ENCODE measurements at regions not wholly inside any gene's neighbourhood (a gene's known extent, or its start where the extent isn't known, plus 50 kb on each side); places are given as distances from the start of the nearest gene placed in this dataset.

DNA sequence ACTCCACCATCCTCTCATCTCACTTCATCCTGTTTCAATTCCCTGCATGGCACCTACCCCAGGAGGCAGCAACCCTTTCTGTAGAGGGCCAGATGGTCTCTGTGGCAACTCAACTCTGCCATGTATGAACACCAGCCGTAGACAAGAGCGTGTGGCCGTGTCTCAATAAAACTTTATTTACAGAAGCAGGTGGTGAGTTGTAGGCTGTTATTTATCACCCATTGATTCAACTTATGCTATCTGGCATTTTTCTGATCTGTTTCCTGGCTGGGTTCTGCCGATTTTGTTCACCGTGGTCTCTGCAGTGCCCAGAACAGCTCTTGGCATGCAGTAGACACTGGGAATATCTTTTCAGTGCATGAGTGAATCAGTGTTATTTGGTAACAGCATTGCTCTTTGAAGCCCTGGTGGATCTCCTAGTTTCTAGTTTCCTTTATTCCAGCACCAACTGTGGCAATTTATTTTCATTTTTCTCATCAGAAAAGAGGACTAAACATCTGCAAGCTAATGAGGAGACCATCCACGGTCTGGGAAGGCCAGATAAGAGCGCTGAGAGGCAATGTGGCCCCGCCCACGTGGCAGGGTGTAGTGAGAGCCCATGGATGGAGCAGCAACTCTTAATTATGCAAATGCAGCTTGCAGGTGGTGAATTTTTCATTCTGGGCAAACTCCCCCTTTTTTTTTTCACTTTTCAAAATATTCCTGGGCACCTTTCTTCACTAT, 77.9 kb downstream of the CTSL start (continued):
- TF ChIP-seq TFAM (CRISPR knock-in tag; conservative IDR thresholded peaks at IDR 0.05) (no peak), HNRNPH1 (optimal IDR thresholded peaks at IDR 0.05; ENCODE audit: low read depth, low read length) (no peak), MCM7 (IDR thresholded peaks at IDR 0.05) (no peak), NBN (IDR thresholded peaks at IDR 0.05; ENCODE audit: low read depth) (no peak), JUNB (CRISPR knock-in tag; conservative IDR thresholded peaks at IDR 0.05) (no peak), NELFE (IDR thresholded peaks at IDR 0.05; ENCODE audit: insufficient read depth, insufficient read length) (no peak), ZNF830 (CRISPR knock-in tag; IDR thresholded peaks at IDR 0.05) (no peak), GTF2E2 (tag; IDR thresholded peaks at IDR 0.05) (no peak), ZNF263 (CRISPR knock-in tag; IDR thresholded peaks at IDR 0.05; ENCODE audit: borderline replicate concordance) (no peak), RNF2 (IDR thresholded peaks at IDR 0.05) (peak; percentile 40; the same call in 1 of the 2 replicates), CBX5 (IDR thresholded peaks at IDR 0.05; ENCODE audit: borderline replicate concordance, low read depth) (no peak)
- TF ChIP-seq, protein P1, sequence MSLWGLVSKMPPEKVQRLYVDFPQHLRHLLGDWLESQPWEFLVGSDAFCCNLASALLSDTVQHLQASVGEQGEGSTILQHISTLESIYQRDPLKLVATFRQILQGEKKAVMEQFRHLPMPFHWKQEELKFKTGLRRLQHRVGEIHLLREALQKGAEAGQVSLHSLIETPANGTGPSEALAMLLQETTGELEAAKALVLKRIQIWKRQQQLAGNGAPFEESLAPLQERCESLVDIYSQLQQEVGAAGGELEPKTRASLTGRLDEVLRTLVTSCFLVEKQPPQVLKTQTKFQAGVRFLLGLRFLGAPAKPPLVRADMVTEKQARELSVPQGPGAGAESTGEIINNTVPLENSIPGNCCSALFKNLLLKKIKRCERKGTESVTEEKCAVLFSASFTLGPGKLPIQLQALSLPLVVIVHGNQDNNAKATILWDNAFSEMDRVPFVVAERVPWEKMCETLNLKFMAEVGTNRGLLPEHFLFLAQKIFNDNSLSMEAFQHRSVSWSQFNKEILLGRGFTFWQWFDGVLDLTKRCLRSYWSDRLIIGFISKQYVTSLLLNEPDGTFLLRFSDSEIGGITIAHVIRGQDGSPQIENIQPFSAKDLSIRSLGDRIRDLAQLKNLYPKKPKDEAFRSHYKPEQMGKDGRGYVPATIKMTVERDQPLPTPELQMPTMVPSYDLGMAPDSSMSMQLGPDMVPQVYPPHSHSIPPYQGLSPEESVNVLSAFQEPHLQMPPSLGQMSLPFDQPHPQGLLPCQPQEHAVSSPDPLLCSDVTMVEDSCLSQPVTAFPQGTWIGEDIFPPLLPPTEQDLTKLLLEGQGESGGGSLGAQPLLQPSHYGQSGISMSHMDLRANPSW (CRISPR knock-in tag; IDR thresholded peaks at IDR 0.05): no peak
- TF ChIP-seq, protein P2, sequence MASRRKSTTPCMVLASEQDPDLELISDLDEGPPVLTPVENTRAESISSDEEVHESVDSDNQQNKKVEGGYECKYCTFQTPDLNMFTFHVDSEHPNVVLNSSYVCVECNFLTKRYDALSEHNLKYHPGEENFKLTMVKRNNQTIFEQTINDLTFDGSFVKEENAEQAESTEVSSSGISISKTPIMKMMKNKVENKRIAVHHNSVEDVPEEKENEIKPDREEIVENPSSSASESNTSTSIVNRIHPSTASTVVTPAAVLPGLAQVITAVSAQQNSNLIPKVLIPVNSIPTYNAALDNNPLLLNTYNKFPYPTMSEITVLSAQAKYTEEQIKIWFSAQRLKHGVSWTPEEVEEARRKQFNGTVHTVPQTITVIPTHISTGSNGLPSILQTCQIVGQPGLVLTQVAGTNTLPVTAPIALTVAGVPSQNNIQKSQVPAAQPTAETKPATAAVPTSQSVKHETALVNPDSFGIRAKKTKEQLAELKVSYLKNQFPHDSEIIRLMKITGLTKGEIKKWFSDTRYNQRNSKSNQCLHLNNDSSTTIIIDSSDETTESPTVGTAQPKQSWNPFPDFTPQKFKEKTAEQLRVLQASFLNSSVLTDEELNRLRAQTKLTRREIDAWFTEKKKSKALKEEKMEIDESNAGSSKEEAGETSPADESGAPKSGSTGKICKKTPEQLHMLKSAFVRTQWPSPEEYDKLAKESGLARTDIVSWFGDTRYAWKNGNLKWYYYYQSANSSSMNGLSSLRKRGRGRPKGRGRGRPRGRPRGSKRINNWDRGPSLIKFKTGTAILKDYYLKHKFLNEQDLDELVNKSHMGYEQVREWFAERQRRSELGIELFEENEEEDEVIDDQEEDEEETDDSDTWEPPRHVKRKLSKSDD (conservative IDR thresholded peaks at IDR 0.05; ENCODE audit: low read length): no peak
- TF ChIP-seq, protein P3, sequence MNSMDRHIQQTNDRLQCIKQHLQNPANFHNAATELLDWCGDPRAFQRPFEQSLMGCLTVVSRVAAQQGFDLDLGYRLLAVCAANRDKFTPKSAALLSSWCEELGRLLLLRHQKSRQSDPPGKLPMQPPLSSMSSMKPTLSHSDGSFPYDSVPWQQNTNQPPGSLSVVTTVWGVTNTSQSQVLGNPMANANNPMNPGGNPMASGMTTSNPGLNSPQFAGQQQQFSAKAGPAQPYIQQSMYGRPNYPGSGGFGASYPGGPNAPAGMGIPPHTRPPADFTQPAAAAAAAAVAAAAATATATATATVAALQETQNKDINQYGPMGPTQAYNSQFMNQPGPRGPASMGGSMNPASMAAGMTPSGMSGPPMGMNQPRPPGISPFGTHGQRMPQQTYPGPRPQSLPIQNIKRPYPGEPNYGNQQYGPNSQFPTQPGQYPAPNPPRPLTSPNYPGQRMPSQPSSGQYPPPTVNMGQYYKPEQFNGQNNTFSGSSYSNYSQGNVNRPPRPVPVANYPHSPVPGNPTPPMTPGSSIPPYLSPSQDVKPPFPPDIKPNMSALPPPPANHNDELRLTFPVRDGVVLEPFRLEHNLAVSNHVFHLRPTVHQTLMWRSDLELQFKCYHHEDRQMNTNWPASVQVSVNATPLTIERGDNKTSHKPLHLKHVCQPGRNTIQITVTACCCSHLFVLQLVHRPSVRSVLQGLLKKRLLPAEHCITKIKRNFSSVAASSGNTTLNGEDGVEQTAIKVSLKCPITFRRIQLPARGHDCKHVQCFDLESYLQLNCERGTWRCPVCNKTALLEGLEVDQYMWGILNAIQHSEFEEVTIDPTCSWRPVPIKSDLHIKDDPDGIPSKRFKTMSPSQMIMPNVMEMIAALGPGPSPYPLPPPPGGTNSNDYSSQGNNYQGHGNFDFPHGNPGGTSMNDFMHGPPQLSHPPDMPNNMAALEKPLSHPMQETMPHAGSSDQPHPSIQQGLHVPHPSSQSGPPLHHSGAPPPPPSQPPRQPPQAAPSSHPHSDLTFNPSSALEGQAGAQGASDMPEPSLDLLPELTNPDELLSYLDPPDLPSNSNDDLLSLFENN (IDR thresholded peaks at IDR 0.05; ENCODE audit: low read depth in 2 of 2, low read length in 2 of 2): peak in 1 of 2 experiments; percentile 84; a peak in 2 of 4 replicates
- TF ChIP-seq, protein P4, sequence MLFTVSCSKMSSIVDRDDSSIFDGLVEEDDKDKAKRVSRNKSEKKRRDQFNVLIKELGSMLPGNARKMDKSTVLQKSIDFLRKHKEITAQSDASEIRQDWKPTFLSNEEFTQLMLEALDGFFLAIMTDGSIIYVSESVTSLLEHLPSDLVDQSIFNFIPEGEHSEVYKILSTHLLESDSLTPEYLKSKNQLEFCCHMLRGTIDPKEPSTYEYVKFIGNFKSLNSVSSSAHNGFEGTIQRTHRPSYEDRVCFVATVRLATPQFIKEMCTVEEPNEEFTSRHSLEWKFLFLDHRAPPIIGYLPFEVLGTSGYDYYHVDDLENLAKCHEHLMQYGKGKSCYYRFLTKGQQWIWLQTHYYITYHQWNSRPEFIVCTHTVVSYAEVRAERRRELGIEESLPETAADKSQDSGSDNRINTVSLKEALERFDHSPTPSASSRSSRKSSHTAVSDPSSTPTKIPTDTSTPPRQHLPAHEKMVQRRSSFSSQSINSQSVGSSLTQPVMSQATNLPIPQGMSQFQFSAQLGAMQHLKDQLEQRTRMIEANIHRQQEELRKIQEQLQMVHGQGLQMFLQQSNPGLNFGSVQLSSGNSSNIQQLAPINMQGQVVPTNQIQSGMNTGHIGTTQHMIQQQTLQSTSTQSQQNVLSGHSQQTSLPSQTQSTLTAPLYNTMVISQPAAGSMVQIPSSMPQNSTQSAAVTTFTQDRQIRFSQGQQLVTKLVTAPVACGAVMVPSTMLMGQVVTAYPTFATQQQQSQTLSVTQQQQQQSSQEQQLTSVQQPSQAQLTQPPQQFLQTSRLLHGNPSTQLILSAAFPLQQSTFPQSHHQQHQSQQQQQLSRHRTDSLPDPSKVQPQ (CRISPR knock-in tag; IDR thresholded peaks at IDR 0.05; ENCODE audit: borderline replicate concordance): no peak
- TF ChIP-seq, protein P5, sequence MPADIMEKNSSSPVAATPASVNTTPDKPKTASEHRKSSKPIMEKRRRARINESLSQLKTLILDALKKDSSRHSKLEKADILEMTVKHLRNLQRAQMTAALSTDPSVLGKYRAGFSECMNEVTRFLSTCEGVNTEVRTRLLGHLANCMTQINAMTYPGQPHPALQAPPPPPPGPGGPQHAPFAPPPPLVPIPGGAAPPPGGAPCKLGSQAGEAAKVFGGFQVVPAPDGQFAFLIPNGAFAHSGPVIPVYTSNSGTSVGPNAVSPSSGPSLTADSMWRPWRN (IDR thresholded peaks at IDR 0.05; ENCODE audit: low read depth): peak; percentile 93
